Neural cell (in vitro differentiated cells): ENCODE measurements at regions not wholly inside any gene's neighbourhood (a gene's known extent, or its start where the extent isn't known, plus 50 kb on each side); places are given as distances from the start of the nearest gene placed in this dataset.

Experiments used
- EZH2 ChIP-seq: fragments of 200-600, 300-800 bp; shearing (Covaris generic), sonication (generic); IDR thresholded peaks from 2 replicates; pipeline ENCODE4 v1.6.1; 2014; ENCODE audit warnings: antibody characterized with exemption, low read length, borderline replicate concordance, mild to moderate bottlenecking; ENCODE audit not compliant: insufficient read depth, poor library complexity, severe bottlenecking
- POLR2AphosphoS5 ChIP-seq: IDR thresholded peaks from 2 replicates; pipeline ENCODE4 v1.6.1; 2012
- SMC3 ChIP-seq: fragments of 450-650 bp; conservative IDR thresholded peaks from 2 replicates; pipeline ENCODE4 v1.6.1; 2014; ENCODE audit warnings: antibody characterized with exemption, mild to moderate bottlenecking, moderate library complexity; ENCODE audit not compliant: poor library complexity
- TF ChIP-seq, protein P1 (sequence below): fragments of 450-650 bp; IDR thresholded peaks from 2 replicates; pipeline ENCODE4 v1.5.1; 2014; ENCODE audit warnings: antibody characterized with exemption, mild to moderate bottlenecking, moderate library complexity; ENCODE audit not compliant: poor library complexity, severe bottlenecking

DNA sequence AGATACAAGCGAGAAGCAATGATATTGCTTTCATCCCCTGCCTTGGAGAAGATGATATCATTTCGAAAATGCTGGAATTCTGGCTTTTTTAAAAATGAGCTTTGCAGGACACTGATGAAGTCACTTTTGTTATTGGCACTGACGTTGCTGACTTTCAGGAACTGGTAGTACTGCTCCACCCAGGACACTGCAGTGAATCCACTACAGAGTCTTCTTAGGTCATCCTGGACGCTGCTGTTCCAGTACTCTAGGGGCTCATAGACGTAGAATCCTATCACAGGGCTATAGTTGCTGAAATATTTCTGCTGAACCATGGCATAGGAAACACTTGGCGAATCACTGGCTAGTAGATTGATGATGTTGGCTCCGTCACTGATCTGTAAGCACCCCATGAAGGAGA lies 97.2 kb downstream of the OPN5 start:
- TF ChIP-seq SMC3 (no peak), POLR2AphosphoS5 (no peak), EZH2 (no peak)
- TF ChIP-seq, protein P1, sequence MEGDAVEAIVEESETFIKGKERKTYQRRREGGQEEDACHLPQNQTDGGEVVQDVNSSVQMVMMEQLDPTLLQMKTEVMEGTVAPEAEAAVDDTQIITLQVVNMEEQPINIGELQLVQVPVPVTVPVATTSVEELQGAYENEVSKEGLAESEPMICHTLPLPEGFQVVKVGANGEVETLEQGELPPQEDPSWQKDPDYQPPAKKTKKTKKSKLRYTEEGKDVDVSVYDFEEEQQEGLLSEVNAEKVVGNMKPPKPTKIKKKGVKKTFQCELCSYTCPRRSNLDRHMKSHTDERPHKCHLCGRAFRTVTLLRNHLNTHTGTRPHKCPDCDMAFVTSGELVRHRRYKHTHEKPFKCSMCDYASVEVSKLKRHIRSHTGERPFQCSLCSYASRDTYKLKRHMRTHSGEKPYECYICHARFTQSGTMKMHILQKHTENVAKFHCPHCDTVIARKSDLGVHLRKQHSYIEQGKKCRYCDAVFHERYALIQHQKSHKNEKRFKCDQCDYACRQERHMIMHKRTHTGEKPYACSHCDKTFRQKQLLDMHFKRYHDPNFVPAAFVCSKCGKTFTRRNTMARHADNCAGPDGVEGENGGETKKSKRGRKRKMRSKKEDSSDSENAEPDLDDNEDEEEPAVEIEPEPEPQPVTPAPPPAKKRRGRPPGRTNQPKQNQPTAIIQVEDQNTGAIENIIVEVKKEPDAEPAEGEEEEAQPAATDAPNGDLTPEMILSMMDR: no peak
